DND-41 (cell line): ENCODE measurements at regions not wholly inside any gene's neighbourhood (a gene's known extent, or its start where the extent isn't known, plus 50 kb on each side); places are given as distances from the start of the nearest gene placed in this dataset.

Experiments used
- CTCF ChIP-seq: IDR thresholded peaks from 2 replicates; pipeline ENCODE4 v1.5.1; 2012; ENCODE audit warnings: borderline replicate concordance, low read length, moderate library complexity, mild to moderate bottlenecking; ENCODE audit not compliant: poor library complexity, severe bottlenecking; ENCODE audit errors: extremely low read depth
- EZH2 ChIP-seq: IDR thresholded peaks from 3 replicates; pipeline ENCODE4 v1.6.1; 2012; ENCODE audit warnings: borderline replicate concordance, low read depth, mild to moderate bottlenecking, moderate library complexity, low read length, inconsistent platforms; ENCODE audit not compliant: severe bottlenecking

- no peak for TF ChIP-seq CTCF
- no peak for TF ChIP-seq EZH2
Measured at GRCh38 chr5:32494827-32495226, 50.3 kb upstream of the ZFR start.
